LNCAP (cell line): ENCODE measurements at regions not wholly inside any gene's neighbourhood (a gene's known extent, or its start where the extent isn't known, plus 50 kb on each side); places are given as distances from the start of the nearest gene placed in this dataset.

Experiments used
- TF ChIP-seq, protein P1 (sequence below): fragments of 450-650 bp; IDR thresholded peaks from 2 replicates; pipeline ENCODE4 v1.5.1; 2017; ENCODE audit warnings: mild to moderate bottlenecking

DNA sequence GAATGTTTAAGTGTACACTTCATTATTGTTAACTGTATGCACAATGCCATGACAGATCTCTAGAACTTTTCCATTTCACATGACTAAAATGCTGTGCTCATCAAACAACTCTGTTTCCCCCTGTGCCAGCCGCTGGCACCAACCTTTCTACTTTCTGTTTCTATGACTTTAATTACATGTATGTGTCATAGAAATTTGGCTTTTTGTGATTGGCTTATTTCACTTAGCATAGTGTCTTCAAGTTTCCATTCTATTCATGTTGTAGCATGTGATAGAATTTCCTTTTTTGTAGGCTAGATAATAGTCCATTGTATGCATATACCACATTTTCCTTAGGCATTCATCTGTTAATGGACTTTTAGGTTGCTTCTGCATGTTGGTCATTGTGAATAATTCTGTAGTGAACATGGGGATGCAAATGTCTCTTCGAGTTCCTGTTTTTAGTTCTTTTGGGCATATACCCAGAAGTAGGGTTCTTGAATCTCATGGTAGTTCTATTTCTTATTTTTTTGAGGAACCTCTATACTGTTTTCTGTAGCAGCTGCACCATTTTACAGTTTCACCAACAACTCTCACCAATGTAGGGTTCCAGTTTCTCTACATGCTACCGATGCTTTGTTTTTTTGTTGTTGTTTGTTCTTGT, 184.4 kb upstream of the DMRT1 start:
- TF ChIP-seq, protein P1, sequence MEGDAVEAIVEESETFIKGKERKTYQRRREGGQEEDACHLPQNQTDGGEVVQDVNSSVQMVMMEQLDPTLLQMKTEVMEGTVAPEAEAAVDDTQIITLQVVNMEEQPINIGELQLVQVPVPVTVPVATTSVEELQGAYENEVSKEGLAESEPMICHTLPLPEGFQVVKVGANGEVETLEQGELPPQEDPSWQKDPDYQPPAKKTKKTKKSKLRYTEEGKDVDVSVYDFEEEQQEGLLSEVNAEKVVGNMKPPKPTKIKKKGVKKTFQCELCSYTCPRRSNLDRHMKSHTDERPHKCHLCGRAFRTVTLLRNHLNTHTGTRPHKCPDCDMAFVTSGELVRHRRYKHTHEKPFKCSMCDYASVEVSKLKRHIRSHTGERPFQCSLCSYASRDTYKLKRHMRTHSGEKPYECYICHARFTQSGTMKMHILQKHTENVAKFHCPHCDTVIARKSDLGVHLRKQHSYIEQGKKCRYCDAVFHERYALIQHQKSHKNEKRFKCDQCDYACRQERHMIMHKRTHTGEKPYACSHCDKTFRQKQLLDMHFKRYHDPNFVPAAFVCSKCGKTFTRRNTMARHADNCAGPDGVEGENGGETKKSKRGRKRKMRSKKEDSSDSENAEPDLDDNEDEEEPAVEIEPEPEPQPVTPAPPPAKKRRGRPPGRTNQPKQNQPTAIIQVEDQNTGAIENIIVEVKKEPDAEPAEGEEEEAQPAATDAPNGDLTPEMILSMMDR, result no peak

DNA sequence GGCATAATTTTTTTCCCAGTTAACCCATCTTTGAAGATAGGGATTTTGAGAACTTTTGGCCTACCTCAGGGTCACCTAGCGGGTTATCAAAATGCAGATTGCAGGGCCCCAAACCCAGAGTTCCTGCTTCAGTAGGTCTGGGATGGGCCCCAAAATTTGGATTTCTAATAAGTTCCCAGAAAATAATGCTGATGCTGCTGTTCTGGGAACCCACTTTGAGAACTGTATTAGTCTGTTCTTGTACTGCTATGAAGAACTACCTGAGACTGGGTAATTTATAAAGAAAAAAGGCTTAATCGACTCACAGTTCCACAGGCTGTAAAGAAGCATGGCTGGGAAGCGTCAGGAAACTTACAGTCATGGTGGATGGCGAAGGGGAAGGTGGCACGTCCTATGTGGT, 182.2 kb upstream of the DMRT1 start:
- TF ChIP-seq, protein P1, result no peak

DNA sequence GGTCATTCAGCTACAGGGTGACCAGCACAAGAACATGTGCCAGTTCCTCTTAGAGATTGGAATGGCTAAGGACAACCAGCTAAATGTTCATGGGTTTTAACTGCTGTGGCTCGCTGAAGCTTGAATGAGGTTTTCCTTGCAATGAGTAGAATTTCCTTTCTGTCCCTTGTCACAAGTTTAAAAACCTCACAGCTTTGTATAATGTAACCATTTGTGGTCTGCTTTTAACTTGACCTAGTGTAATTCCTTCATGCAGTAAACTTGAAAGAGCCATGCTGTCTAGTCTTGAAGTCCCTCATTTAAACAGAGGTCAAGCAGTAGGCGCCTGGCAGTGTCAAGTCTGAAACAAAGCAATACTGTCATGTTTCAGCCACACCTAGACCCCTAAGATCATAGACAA, 181.3 kb upstream of the DMRT1 start:
- TF ChIP-seq, protein P1, result no peak

DNA sequence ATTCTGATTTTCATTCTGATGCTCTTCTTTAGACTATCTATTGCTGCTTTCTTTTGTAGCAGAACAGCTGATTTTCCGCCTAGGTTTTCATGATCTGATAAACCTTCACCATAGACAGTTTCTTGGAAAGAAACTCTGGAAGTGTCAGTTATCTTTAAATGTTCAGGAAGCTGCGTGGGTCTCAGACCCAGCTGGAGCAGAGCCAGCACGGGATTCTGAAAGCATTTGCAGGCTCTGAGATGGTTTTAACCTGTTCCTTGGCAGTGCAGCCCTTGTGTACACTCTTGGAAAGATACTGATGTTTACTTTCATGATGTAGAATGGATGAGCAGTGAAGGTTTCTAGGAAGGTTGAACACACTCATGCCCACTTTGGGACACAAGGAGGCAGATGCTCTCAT, 178.0 kb upstream of the DMRT1 start:
- TF ChIP-seq, protein P1, result no peak

DNA sequence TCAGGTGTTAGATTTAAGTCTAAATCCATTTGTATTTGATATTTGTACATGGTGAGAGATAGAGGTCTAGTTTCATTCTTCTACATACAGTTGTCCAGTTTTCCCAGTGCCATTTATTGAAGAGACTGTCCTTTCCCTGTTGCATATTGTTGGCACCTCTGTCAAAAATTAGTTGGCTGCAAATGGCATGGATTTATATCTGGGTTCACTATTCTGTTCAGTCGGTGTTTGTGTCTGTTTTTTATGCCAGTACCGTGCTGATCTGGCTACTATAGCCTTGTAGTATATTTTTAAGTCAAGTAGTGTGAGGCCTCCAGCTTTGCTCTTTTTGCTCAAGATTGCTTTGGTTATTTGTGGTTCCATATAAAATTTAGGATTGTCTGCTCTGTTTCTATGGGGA, 176.2 kb upstream of the DMRT1 start:
- TF ChIP-seq, protein P1, result no peak

DNA sequence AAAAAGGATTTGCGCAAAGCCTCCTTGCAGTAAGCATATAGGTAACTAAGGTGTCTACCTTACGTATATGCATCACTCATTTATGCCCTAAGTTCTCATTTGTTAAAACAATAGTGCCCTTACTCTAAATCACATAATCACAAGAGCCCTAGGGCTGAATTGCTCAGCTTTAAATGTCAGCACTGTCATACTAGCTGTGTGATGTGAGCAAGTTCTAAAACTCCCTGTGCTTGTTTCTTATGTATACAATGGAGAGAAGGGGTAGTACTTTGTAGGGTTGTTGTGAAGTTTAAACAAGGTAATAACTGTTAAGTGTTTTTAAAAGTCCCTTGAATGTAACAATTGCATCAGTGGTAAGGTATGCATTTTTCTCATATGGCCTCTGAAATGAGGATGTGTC, 169.5 kb upstream of the DMRT1 start:
- TF ChIP-seq, protein P1, result no peak

DNA sequence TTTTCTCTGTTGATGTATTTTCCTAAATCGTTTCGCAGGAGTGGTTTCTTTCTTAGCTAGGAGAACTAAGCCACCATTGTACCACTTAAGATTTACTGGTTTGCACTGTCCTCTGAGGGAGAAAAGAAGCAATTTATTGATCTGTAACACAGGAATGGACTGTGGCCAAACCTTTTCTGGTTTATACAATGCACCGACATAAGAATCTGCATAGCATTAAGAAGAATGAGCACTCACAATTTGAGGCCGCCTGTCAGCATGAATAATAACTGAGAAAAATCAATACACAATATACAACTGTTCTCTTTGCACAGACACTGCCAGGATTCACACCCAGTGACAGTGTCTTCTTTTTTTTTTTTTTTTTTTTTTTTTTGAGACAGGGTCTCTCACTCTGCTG, 168.6 kb upstream of the DMRT1 start:
- TF ChIP-seq, protein P1, result no peak
